GM21447 (cell line): ENCODE measurements at regions not wholly inside any gene's neighbourhood (a gene's known extent, or its start where the extent isn't known, plus 50 kb on each side); places are given as distances from the start of the nearest gene placed in this dataset.
"Not testable (repeated sequence)": the region's sequence is repeated elsewhere in the genome, so short reads cannot be mapped to it uniquely, and the experiment has no call there.

Experiments
- ATAC-seq: cut with Tn5 transposase; IDR thresholded peaks from one replicate; pipeline ENCODE4 v1.9.1; 2021; ENCODE audit not compliant: unreplicated experiment

GRCh38 chr5:90071656-90072055, 337.9 kb downstream of the CETN3 start:
- no peak for ATAC-seq

GRCh38 chr5:90071066-90071465, 338.5 kb downstream of the CETN3 start:
- ATAC-seq, result no peak

GRCh38 chr5:90066920-90067319, 342.6 kb downstream of the CETN3 start:
- ATAC-seq, result no peak

- ATAC-seq, result no peak
These were observed 352.4 kb downstream of the CETN3 start for GRCh38 chr5:90056911-90057705.

- ATAC-seq, result no peak
These were observed 353.7 kb downstream of the CETN3 start for GRCh38 chr5:90055831-90056328.

GRCh38 chr5:90054612-90055011, 354.9 kb downstream of the CETN3 start:
- ATAC-seq, result no peak

- ATAC-seq, result no peak
These were observed 357.8 kb downstream of the CETN3 start for GRCh38 chr5:90051756-90052155.

GRCh38 chr5:90050103-90050502, 359.5 kb downstream of the CETN3 start:
- no peak for ATAC-seq

- no peak for ATAC-seq
These were observed 362.4 kb downstream of the CETN3 start for GRCh38 chr5:90047113-90047512.

GRCh38 chr5:90040082-90040481, 369.5 kb downstream of the CETN3 start:
- not testable (repeated sequence) for ATAC-seq

- no peak for ATAC-seq
These were observed 371.9 kb downstream of the CETN3 start for GRCh38 chr5:90037646-90038045.

- no peak for ATAC-seq
These were observed 386.9 kb downstream of the CETN3 start for GRCh38 chr5:90022711-90023053.

GRCh38 chr5:90022002-90022710, 387.4 kb downstream of the CETN3 start:
- no peak for ATAC-seq

- ATAC-seq, result peak; percentile 98
These were observed 388.7 kb downstream of the CETN3 start for GRCh38 chr5:90020575-90021538.

GRCh38 chr5:90017239-90017638, 392.3 kb downstream of the CETN3 start:
- no peak for ATAC-seq

GRCh38 chr5:90015584-90016018, 394.0 kb downstream of the CETN3 start:
- peak; percentile 94 for ATAC-seq

- ATAC-seq, result peak; percentile 85
These were observed 395.1 kb downstream of the CETN3 start for GRCh38 chr5:90014420-90014819.

GRCh38 chr5:90000351-90000750, 409.2 kb downstream of the CETN3 start:
- ATAC-seq, result no peak

- no peak for ATAC-seq
These were observed 410.8 kb downstream of the CETN3 start for GRCh38 chr5:89998519-89999305.

- no peak for ATAC-seq
These were observed 412.7 kb downstream of the CETN3 start for GRCh38 chr5:89996890-89997289.
